Testis (tissue), 2 donors: ENCODE measurements at regions not wholly inside any gene's neighbourhood (a gene's known extent, or its start where the extent isn't known, plus 50 kb on each side); places are given as distances from the start of the nearest gene placed in this dataset.

ENCODE experiments used
- CTCF ChIP-seq, 3 experiments: fragments of 450-650 bp in 2 of 3; fragments of 200-600 bp in 1 of 3; sonication (generic) in 1 of 3; IDR thresholded peaks; one replicate each; pipeline ENCODE4 v1.5.1; 2016 to 2019; ENCODE audit warnings: antibody characterized with exemption in 3 of 3, mild to moderate bottlenecking in 2 of 3, moderate library complexity in 1 of 3
- POLR2A ChIP-seq: fragments of 450-650 bp; IDR thresholded peaks from one replicate; pipeline ENCODE4 v1.6.1; 2017; ENCODE audit warnings: antibody characterized with exemption, mild to moderate bottlenecking, moderate library complexity

DNA sequence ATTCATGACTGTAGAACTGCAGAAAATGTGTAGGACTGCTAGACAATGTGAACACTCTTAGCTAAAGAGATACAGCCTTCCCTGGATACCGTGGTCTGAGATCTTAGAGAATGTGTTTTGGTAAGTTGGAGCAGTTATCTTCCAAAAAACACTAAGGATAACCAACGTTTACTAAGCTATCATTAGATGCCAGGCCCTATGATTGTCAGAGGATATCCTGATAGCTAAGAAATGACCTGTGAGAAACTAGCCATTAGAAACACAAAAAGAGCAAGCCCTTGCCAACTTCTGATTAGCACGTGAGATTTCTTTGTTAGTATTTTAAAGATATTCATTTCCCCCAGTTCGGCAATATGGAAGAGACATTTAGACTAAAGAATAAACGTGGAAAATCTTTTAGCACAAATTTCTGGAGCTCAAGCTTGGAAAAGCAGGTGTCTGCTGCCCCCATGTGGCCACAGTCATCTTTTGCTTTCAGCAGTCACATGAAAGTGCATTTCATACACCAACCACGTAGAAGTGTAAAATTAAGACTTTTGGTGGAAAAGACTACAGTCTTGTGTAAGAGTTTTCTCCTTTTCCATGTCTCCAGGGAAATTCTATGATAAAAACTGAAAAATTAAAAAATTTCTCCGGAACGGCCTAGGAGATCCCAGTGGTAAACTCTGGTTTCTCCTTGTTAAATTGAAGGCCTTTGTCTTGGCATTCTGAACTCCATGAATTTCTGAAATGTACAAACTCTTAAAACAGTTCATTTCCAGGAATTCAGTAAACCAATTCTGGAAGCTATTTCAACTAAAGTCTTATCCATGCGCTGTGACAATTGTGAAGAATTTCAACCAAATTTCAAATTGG lies 136.4 kb downstream of the ZNF674 start:
- TF ChIP-seq CTCF (IDR thresholded peaks at IDR 0.05) (peak; percentile 68 to 71 (median 70)), POLR2A (no peak)
